Ammon's horn (tissue), 1 donor: ENCODE measurements at regions not wholly inside any gene's neighbourhood (a gene's known extent, or its start where the extent isn't known, plus 50 kb on each side); places are given as distances from the start of the nearest gene placed in this dataset.
A peak's percentile ranks its signal among the peaks of the same experiment; 100 is the strongest.

Source experiments
- DNase-seq: peaks from one replicate; pipeline ENCODE4 v3.0.0-alpha.2; 2016; ENCODE audit warnings: low spot score

GRCh38 chr13:83219832-83220231 lies 662.4 kb downstream of the SLITRK1 start:
- DNase-seq: no peak

- no peak for DNase-seq
Observed at GRCh38 chr13:83216479-83217245, 665.6 kb downstream of the SLITRK1 start.

- no peak for DNase-seq
Observed at GRCh38 chr13:83215627-83216026, 666.6 kb downstream of the SLITRK1 start.

- DNase-seq: no peak
Observed at GRCh38 chr13:83214452-83214851, 667.8 kb downstream of the SLITRK1 start.

- DNase-seq: no peak
Observed at GRCh38 chr13:83211301-83211700, 671.0 kb downstream of the SLITRK1 start.

- no peak for DNase-seq
Observed at GRCh38 chr13:83204886-83205285, 677.4 kb downstream of the SLITRK1 start.

GRCh38 chr13:83201506-83201905 lies 680.8 kb downstream of the SLITRK1 start:
- no peak for DNase-seq

- no peak for DNase-seq
Observed at GRCh38 chr13:83197316-83197715, 685.0 kb downstream of the SLITRK1 start.

- no peak for DNase-seq
Observed at GRCh38 chr13:83190020-83190419, 692.3 kb downstream of the SLITRK1 start.

- no peak for DNase-seq
Observed at GRCh38 chr13:83184819-83185218, 697.5 kb downstream of the SLITRK1 start.

GRCh38 chr13:83184150-83184475 lies 698.2 kb downstream of the SLITRK1 start:
- no peak for DNase-seq

- no peak for DNase-seq
Observed at GRCh38 chr13:83183439-83184149, 698.7 kb downstream of the SLITRK1 start.

- no peak for DNase-seq
Observed at GRCh38 chr13:83182845-83183244, 699.4 kb downstream of the SLITRK1 start.

GRCh38 chr13:83178008-83178407 lies 704.3 kb downstream of the SLITRK1 start:
- DNase-seq: no peak

GRCh38 chr13:83168590-83168989 lies 713.7 kb downstream of the SLITRK1 start:
- DNase-seq: no peak

GRCh38 chr13:83167203-83167602 lies 715.1 kb downstream of the SLITRK1 start:
- DNase-seq: no peak

GRCh38 chr13:83166550-83166949 lies 715.7 kb downstream of the SLITRK1 start:
- no peak for DNase-seq

- peak; percentile 8 for DNase-seq
Observed at GRCh38 chr13:83162493-83162892, 719.8 kb downstream of the SLITRK1 start.

- DNase-seq: no peak
Observed at GRCh38 chr13:83153848-83154247, 728.4 kb downstream of the SLITRK1 start.

GRCh38 chr13:83151308-83151660 lies 731.0 kb downstream of the SLITRK1 start:
- DNase-seq: no peak

GRCh38 chr13:83150616-83151307 lies 731.5 kb downstream of the SLITRK1 start:
- DNase-seq: peak; percentile 66

GRCh38 chr13:83136660-83137059 lies 745.6 kb downstream of the SLITRK1 start:
- no peak for DNase-seq

- DNase-seq: no peak
Observed at GRCh38 chr13:83125791-83126190, 756.5 kb downstream of the SLITRK1 start.
